ENCODE measurements at regions not wholly inside any gene's neighbourhood (a gene's known extent, or its start where the extent isn't known, plus 50 kb on each side); places are given as distances from the start of the nearest gene placed in this dataset.

DNA sequence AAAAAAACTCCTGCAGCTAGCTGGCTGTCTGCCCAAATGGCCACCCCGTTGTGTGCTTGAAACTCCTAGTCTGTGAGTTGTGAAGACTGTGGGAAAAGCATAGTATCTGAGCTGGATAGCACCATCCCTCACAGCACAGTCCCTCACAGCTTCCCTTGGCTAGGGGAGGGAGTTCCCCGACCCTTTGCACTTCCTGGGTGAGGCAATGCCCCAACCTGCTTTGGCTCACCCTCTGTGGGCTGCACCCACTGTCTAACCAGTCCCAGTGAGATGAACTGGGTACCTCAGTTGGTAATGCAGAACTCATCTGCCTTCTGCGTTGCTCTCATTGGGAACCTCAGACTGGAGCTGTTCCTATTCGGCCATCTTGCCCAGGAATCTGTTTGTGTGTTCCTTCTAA is 260.6 kb upstream of the STXBP5 start:
- Histone ChIP-seq H3K79me2 (ENCODE audit: insufficient read depth, low read depth, low read length) (no peaks in the 10 kb centered on the region), H3K4me3 (ENCODE audit: low read depth, low read length, poor library complexity, severe bottlenecking) (no peak overlapping the region), H3K4me1 (ENCODE audit: insufficient read depth, low read length, poor library complexity, severe bottlenecking) (no peaks in the 10 kb centered on the region), H2AFZ (ENCODE audit: low read length) (no peak overlapping the region), H3K36me3 (ENCODE audit: insufficient read depth, low read length) (no peaks in the 10 kb centered on the region), H4K20me1 (ENCODE audit: insufficient read depth, low read length) (no peaks in the 10 kb centered on the region), H3K27ac (ENCODE audit: low read depth, low read length, poor library complexity, severe bottlenecking) (no peak overlapping the region), H3K4me2 (ENCODE audit: low read length) (no peak overlapping the region), H3K9me3 (ENCODE audit: low read length) (no peaks in the 10 kb centered on the region), H3K9me2 (ENCODE audit: insufficient read depth, low read length) (no peaks in the 10 kb centered on the region)
- CTCF ChIA-PET (ENCODE audit: unreplicated experiment) = no interaction called here
- POLR2A ChIA-PET = interaction anchor here (0.7 kb wide), 1 partner anchor 694 kb away, joined by 3 read pairs; no protein-coding TSS in a partner anchor
- intact Hi-C loops (cut with micrococcal nuclease; ENCODE audit: unreplicated experiment) = no loop called here
- no peak for DNase-seq (ENCODE audit: low spot score)
- TF ChIP-seq, protein P1, sequence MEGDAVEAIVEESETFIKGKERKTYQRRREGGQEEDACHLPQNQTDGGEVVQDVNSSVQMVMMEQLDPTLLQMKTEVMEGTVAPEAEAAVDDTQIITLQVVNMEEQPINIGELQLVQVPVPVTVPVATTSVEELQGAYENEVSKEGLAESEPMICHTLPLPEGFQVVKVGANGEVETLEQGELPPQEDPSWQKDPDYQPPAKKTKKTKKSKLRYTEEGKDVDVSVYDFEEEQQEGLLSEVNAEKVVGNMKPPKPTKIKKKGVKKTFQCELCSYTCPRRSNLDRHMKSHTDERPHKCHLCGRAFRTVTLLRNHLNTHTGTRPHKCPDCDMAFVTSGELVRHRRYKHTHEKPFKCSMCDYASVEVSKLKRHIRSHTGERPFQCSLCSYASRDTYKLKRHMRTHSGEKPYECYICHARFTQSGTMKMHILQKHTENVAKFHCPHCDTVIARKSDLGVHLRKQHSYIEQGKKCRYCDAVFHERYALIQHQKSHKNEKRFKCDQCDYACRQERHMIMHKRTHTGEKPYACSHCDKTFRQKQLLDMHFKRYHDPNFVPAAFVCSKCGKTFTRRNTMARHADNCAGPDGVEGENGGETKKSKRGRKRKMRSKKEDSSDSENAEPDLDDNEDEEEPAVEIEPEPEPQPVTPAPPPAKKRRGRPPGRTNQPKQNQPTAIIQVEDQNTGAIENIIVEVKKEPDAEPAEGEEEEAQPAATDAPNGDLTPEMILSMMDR (conservative IDR thresholded peaks at IDR 0.05; ENCODE audit: low read length) = no peak
- TF ChIP-seq EZH2phosphoT487 (IDR thresholded peaks at IDR 0.05; ENCODE audit: borderline replicate concordance, low read depth, low read length) = no peak
- BruUV-seq (replicated peaks) = no TSS peak

DNA sequence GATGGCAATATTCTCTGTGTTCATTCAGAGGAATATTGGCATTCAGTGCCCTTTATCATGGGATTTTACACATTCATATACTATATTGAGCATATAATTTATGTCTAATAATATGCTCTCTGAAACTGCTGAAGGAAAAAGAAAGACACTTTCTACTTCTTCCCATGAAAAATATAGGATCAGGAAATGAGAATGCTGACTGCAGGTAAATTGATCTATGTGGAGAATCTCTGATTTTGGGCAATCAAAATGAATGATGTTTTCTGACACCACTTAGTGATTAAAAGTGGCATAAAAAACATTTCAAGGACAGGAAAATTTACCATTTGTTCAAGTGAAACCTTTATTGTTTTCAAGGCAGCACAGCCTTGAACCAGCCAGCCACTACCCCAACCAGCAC is 260.1 kb upstream of the STXBP5 start:
- POLR2A ChIA-PET = no interaction called here
- no TSS peak for BruUV-seq (replicated peaks)

DNA sequence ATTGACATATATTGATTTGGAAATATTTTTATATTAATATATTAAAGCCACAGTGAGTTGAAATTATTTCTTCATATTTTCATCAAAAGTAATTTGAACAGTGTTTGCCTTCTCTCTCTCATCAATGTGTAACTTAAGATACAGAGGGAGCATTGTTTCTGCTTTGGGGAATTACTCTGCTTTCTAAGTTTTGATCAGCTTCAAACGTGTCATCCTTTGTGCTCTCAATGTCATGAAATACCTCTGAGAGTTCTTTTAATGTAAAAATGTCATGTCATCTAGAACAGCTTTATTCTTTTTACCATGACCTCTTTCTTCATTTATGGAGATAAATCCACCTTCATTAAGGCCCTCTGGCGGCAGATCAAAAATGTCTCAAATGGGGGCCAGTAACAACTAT is 259.4 kb upstream of the STXBP5 start:
- no peaks in the 10 kb centered on the region for H4K20me1 ChIP-seq (ENCODE audit: insufficient read depth, low read length)
- H3K79me2 ChIP-seq (ENCODE audit: insufficient read depth, low read depth, low read length) = no peaks in the 10 kb centered on the region
- no peak overlapping the region for H3K4me2 ChIP-seq (ENCODE audit: low read length)
- H3K9me3 ChIP-seq (ENCODE audit: low read length) = no peaks in the 10 kb centered on the region
- H3K9me2 ChIP-seq (ENCODE audit: insufficient read depth, low read length) = no peaks in the 10 kb centered on the region
- POLR2A ChIA-PET = no interaction called here
- DNase-seq (ENCODE audit: low spot score) = no peak
- no peak overlapping the region for H3K4me3 ChIP-seq (ENCODE audit: low read depth, low read length, poor library complexity, severe bottlenecking)
- BruUV-seq (replicated peaks) = no TSS peak
- no peaks in the 10 kb centered on the region for H3K36me3 ChIP-seq (ENCODE audit: insufficient read depth, low read length)
- H3K4me1 ChIP-seq (ENCODE audit: insufficient read depth, low read length, poor library complexity, severe bottlenecking) = no peaks in the 10 kb centered on the region
- H3K27ac ChIP-seq (ENCODE audit: low read depth, low read length, poor library complexity, severe bottlenecking) = no peak overlapping the region
- intact Hi-C loops (cut with micrococcal nuclease; ENCODE audit: unreplicated experiment) = no loop called here
- TF ChIP-seq, protein P1 (conservative IDR thresholded peaks at IDR 0.05; ENCODE audit: low read length) = no peak
- no peak for TF ChIP-seq EZH2phosphoT487 (IDR thresholded peaks at IDR 0.05; ENCODE audit: borderline replicate concordance, low read depth, low read length)
- CTCF ChIA-PET (ENCODE audit: unreplicated experiment) = no interaction called here
- no peak overlapping the region for H2AFZ ChIP-seq (ENCODE audit: low read length)

More for the DNA sequence above, 260.1 kb upstream of the STXBP5 start:
- no peaks in the 10 kb centered on the region for H3K4me1 ChIP-seq (ENCODE audit: insufficient read depth, low read length, poor library complexity, severe bottlenecking)
- H3K27ac ChIP-seq (ENCODE audit: low read depth, low read length, poor library complexity, severe bottlenecking) = no peak overlapping the region
- intact Hi-C loops (cut with micrococcal nuclease; ENCODE audit: unreplicated experiment) = no loop called here
- H3K79me2 ChIP-seq (ENCODE audit: insufficient read depth, low read depth, low read length) = no peaks in the 10 kb centered on the region
- H3K36me3 ChIP-seq (ENCODE audit: insufficient read depth, low read length) = no peaks in the 10 kb centered on the region
- no peak overlapping the region for H3K4me2 ChIP-seq (ENCODE audit: low read length)
- H3K9me3 ChIP-seq (ENCODE audit: low read length) = no peaks in the 10 kb centered on the region
- no peaks in the 10 kb centered on the region for H4K20me1 ChIP-seq (ENCODE audit: insufficient read depth, low read length)
- no peak for TF ChIP-seq EZH2phosphoT487 (IDR thresholded peaks at IDR 0.05; ENCODE audit: borderline replicate concordance, low read depth, low read length)
- TF ChIP-seq, protein P1 (conservative IDR thresholded peaks at IDR 0.05; ENCODE audit: low read length) = no peak
- no peak overlapping the region for H2AFZ ChIP-seq (ENCODE audit: low read length)
- CTCF ChIA-PET (ENCODE audit: unreplicated experiment) = no interaction called here
- DNase-seq (ENCODE audit: low spot score) = no peak
- H3K9me2 ChIP-seq (ENCODE audit: insufficient read depth, low read length) = no peaks in the 10 kb centered on the region
- H3K4me3 ChIP-seq (ENCODE audit: low read depth, low read length, poor library complexity, severe bottlenecking) = no peak overlapping the region
